D721Med (cell line): ENCODE measurements at regions not wholly inside any gene's neighbourhood (a gene's known extent, or its start where the extent isn't known, plus 50 kb on each side); places are given as distances from the start of the nearest gene placed in this dataset.

ENCODE experiments used
- DNase-seq: peaks from one replicate; pipeline ENCODE4 v3.0.0; 2011; ENCODE audit warnings: low spot score; ENCODE audit not compliant: insufficient read length
- FAIRE-seq: peaks from 2 replicates; lab custom pipeline; 2011; peaks lifted over from hg19 to GRCh38; lab: Jason Lieb, UNC
- CTCF ChIP-seq: IDR thresholded peaks from 2 replicates; pipeline ENCODE4 v1.5.1; 2012; ENCODE audit warnings: mild to moderate bottlenecking, control low read depth; ENCODE audit not compliant: insufficient read depth; ENCODE audit errors: missing control alignments

GRCh38 chr16:79510879-79511278, 89.7 kb downstream of the MAF start:
- no peak for DNase-seq
- no peak for FAIRE-seq
- no peak for TF ChIP-seq CTCF

DNA sequence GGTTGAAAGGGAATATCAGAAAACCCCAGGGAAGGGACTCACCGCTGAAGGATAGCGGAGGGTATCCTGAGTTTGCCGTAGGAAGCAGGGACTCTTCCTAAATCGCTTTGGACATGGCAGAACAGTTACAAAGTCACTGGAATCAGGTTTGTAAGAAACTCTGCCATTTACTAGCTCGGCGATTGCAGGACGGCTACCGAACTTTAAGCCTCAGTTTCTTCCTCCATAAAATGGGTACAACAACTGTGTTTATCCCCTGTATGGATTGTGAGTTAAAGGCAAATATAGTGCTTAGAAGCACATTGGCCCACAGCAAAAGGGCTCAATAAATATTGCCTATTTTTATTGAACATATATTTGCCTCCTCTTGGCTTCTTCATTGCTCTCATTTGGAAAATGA, 90.6 kb downstream of the MAF start:
- DNase-seq = no peak
- no peak for TF ChIP-seq CTCF
- no peak for FAIRE-seq

GRCh38 chr16:79509211-79509631, 91.3 kb downstream of the MAF start:
- FAIRE-seq = no peak
- TF ChIP-seq CTCF = no peak
- no peak for DNase-seq

- no peak for FAIRE-seq
- no peak for DNase-seq
Observed at GRCh38 chr16:79508294-79508693, 92.2 kb downstream of the MAF start.

GRCh38 chr16:79505344-79505743, 95.2 kb downstream of the MAF start:
- no peak for DNase-seq
- TF ChIP-seq CTCF = no peak
- FAIRE-seq = no peak

More at GRCh38 chr16:79508294-79508693, 92.2 kb downstream of the MAF start:
- no peak for TF ChIP-seq CTCF

- no peak for DNase-seq
- TF ChIP-seq CTCF = no peak
- no peak for FAIRE-seq
Observed at GRCh38 chr16:79503511-79503910, 97.0 kb downstream of the MAF start.

GRCh38 chr16:79501446-79501845, 99.1 kb downstream of the MAF start:
- FAIRE-seq = no peak
- no peak for DNase-seq
- no peak for TF ChIP-seq CTCF
